HS-27A (cell line): ENCODE measurements at regions not wholly inside any gene's neighbourhood (a gene's known extent, or its start where the extent isn't known, plus 50 kb on each side); places are given as distances from the start of the nearest gene placed in this dataset.

ENCODE experiments used
- DNase-seq: peaks from one replicate; pipeline ENCODE4 v3.0.0-alpha.2; 2012; ENCODE audit warnings: low read depth, missing footprints

- no peak for DNase-seq
These were observed 192.0 kb downstream of the PIK3R1 start for GRCh38 chr5:68407311-68408239.

GRCh38 chr5:68408345-68408871, 192.9 kb downstream of the PIK3R1 start:
- no peak for DNase-seq

GRCh38 chr5:68409259-68409658, 193.7 kb downstream of the PIK3R1 start:
- peak; percentile 66 for DNase-seq

DNA sequence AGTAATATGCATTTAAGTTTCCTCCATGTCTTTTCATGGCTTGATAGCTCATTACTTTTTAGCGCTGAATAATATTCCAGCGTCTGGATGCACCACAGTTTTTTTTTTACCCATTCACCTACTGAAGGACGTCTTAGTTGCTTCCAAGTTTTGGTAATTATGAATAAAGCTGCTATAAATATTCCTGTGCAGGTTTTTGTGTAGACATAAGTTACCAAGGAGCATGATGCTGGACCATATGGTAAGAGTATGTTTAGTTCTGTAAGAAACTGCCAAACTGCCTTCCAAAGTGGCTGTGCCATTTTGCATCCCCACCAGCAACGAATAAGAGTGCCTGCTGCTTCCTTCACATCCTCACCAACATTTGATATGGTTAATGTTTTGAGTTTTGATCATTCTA, 195.6 kb downstream of the PIK3R1 start:
- DNase-seq = no peak

- DNase-seq = no peak
These were observed 199.9 kb downstream of the PIK3R1 start for GRCh38 chr5:68415177-68416085.

GRCh38 chr5:68416714-68417113, 201.2 kb downstream of the PIK3R1 start:
- no peak for DNase-seq

GRCh38 chr5:68418201-68418600, 202.6 kb downstream of the PIK3R1 start:
- DNase-seq = no peak

DNA sequence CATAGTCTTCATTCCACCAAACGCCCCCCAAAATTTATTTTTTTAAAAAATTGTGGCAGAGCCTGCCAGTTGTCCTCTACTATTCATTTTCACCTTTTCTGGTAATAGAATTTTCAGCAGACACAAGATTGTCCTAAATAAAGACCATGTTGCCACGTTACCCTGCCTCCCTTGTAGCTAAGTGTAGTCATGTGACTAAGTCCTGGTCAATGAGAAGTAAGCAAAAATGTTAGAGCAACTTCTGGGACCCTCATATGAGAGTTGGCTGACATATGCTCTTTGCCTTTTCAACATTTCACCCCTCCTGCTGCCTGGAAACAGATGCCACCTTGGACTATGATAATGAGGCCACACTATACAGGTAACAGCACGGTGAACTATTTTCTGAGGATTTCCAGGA, 203.1 kb downstream of the PIK3R1 start:
- no peak for DNase-seq

DNA sequence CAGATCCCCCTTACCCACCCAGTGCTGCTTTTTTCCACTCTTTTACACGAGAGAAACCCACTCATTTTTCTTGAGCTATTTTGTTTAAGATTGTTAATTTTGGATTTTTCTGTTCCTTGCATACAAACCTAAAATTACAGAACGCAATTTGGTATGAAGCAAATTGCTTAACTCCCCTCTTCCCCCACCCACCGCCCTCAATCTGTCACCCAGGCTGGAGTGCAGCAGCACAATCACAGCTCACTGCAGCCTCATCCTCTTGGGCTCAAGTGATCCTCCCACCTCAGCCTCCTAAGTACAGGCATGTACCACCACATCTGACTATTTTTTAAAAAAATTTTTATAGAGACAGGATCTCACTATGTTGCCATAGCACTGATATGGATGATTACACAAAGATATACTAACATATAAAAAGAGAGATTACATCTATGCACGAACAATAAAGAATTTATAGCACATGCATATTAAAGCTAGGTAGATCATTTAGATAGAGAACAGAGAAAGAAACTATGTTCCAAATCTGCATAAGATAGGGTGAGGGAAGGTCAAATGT, 203.6 kb downstream of the PIK3R1 start:
- DNase-seq = no peak

GRCh38 chr5:68419637-68420452, 204.3 kb downstream of the PIK3R1 start:
- DNase-seq = no peak

GRCh38 chr5:68420476-68421344, 205.2 kb downstream of the PIK3R1 start:
- DNase-seq = no peak

DNA sequence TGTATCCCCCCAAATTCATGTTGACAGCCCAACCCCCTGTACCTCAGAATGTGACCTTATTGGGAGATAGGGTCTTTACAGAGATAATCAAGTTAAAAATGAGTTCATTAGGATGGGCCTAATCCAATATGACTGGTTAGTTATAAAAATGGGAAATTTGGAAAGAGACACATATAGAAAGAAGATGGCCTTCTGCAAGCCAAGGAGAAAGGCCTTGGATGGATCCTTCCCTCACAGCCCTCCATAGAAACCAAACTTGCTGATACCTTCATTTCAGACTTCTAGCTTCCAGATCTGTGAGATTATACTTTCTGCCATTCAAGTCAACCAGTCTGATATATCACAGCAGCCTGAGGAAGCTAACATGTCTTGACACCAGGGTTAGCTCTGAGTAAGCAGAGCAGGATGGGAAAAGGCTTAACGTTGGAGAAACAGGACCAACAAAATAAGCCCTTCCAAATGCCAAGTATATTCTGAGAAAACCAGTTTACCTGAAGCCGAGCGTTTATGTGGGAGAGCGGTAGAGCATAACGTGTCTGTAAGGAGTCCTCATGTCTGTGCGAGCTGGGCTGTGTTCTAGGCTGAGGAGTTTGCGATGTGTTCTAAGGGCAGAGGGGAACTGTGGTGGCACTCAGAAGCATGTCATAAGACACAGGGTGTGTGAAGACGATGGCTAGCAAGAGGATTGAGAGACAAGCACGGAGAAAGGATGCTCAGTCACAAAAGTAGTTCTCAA, 206.1 kb downstream of the PIK3R1 start:
- DNase-seq = no peak

DNA sequence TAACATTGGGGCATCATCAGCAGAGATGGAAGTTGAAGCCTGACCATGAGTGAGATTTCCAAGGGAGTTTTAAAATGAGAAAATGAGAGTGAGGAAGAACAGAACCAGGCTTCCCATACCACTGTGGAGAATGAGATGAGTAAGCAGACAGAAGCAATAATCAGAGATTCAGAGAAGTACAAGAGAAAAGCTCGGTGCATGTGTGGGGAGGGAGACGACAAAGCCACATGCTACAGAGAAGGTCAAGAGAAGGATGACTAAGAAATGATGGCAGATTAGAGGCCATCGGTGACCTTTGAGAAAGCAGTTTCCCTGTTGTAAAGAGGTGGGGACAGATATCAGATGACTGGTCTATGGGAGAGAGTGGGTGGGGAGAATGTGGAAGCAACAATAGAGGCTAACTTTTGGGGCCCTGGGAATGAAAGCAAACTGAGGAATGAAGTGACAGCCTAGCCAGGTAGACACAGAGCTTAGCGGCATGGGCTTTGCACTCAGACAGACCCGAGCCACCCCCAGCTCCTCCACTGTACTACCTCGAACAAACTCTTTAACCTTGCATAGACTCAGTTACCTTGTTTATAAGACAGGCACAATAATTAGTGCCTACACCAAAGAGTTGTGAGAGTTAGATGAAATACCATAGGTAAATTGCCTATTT, 207.7 kb downstream of the PIK3R1 start:
- no peak for DNase-seq

DNA sequence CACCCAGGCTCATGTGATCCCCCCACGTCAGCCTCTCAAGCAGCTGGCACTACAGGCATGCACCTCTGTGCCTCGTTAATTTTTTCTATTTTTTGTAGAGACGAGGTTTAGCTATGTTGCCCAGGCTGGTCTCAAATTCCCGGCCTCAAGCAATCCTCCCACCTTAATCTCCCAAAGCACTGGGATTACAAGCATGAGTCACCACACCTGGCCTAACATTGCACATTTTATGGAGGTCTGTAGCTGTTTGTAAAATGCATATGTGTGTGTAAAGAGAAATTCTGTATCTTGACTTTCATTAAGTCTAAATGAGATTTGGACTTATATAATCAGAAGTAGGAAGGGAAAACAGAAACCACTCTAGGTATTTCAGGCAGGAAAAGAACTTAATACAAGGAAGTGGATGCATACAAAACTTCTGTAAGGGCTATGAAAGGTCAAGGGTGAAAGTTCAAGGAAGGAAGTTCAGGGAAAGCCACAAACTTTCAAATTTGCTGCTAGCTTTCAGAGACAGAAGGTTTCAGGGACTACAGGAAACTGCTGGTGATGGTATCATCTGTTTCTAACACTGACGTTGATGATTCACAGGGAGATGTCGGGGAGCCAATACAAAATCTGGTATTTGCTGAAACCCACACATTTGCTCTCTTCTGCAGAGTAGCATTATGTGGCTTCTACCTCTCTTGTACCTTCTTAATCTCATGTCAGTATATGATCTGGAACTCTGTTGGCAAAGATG, 209.4 kb downstream of the PIK3R1 start:
- no peak for DNase-seq

GRCh38 chr5:68426586-68426985, 211.0 kb downstream of the PIK3R1 start:
- no peak for DNase-seq

GRCh38 chr5:68428231-68428811, 212.8 kb downstream of the PIK3R1 start:
- no peak for DNase-seq

GRCh38 chr5:68429510-68429909, 214.0 kb downstream of the PIK3R1 start:
- DNase-seq = no peak

DNA sequence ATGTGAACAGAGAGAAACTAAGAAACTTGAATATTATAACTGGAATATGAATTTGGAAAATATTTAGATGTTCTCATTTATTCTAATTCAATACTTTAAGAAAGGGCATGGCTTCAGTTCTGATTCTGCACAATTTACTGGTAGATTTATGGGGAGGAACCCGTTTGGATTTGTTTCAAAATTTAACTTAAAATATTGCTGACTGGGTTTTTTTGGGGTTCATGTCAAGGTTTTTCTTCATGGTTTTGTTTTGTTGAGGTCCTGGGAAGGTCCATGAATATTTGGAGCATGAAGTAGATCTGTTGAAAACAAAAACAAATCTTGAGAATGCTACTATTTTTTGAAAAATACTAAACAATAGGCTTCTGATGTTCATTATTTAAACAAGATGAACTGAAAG, 214.7 kb downstream of the PIK3R1 start:
- no peak for DNase-seq
